ENCODE measurements at regions not wholly inside any gene's neighbourhood (a gene's known extent, or its start where the extent isn't known, plus 50 kb on each side); places are given as distances from the start of the nearest gene placed in this dataset.

DNA sequence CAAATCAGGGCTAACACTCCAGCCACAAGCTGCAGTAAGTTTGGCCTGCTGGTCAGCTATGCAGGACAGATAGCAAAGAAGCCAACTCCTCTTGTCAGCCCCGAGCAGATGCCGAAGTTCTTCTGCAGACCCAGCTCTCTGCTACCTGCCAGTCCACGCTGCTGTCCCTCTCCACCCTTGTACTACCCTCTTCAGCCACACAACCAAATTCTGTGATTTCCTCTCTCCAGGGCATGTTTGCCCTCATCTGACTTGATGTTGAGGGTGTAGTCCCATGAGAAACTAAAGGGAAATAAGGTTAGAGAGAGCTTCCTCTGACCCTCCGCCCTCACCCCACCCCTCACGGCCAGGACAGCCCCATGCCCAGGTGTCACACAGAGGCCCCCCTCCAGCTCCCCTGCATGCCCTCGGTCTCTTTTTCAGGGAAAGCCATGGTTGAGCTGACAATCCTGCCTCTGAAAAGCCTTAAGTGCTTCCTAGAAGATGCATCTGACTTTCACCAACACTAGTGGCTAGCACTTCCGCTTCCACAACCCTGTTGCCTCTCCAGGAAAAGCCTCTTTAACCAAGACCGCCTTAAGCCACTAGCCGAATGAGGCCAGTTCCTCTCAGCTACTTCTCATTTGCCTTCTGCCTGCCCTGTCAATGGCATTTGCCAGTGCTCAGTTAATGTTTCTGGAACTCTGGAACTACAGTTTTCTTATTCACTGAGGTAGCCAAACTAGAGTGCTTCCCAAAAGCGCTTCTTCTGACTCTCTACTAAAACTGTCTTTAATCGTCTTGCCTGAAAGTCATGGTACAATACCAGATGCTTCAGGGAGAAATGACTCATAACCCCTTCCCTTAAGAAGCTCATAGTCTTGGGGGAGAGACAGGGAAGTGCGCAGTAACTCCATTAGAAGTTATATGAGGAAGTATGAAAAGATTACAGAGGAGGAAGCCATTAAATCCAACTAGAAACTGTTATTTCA lies 300.4 kb upstream of the STT3B start (continued):
- TF ChIP-seq, protein P1, sequence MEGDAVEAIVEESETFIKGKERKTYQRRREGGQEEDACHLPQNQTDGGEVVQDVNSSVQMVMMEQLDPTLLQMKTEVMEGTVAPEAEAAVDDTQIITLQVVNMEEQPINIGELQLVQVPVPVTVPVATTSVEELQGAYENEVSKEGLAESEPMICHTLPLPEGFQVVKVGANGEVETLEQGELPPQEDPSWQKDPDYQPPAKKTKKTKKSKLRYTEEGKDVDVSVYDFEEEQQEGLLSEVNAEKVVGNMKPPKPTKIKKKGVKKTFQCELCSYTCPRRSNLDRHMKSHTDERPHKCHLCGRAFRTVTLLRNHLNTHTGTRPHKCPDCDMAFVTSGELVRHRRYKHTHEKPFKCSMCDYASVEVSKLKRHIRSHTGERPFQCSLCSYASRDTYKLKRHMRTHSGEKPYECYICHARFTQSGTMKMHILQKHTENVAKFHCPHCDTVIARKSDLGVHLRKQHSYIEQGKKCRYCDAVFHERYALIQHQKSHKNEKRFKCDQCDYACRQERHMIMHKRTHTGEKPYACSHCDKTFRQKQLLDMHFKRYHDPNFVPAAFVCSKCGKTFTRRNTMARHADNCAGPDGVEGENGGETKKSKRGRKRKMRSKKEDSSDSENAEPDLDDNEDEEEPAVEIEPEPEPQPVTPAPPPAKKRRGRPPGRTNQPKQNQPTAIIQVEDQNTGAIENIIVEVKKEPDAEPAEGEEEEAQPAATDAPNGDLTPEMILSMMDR (conservative IDR thresholded peaks at IDR 0.05; ENCODE audit: low read depth in 2 of 2) = no peak
- TF ChIP-seq NANOG (IDR thresholded peaks at IDR 0.05; ENCODE audit: borderline replicate concordance) = no peak
- TF ChIP-seq, protein P2, sequence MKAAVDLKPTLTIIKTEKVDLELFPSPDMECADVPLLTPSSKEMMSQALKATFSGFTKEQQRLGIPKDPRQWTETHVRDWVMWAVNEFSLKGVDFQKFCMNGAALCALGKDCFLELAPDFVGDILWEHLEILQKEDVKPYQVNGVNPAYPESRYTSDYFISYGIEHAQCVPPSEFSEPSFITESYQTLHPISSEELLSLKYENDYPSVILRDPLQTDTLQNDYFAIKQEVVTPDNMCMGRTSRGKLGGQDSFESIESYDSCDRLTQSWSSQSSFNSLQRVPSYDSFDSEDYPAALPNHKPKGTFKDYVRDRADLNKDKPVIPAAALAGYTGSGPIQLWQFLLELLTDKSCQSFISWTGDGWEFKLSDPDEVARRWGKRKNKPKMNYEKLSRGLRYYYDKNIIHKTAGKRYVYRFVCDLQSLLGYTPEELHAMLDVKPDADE (IDR thresholded peaks at IDR 0.05) = no peak

DNA sequence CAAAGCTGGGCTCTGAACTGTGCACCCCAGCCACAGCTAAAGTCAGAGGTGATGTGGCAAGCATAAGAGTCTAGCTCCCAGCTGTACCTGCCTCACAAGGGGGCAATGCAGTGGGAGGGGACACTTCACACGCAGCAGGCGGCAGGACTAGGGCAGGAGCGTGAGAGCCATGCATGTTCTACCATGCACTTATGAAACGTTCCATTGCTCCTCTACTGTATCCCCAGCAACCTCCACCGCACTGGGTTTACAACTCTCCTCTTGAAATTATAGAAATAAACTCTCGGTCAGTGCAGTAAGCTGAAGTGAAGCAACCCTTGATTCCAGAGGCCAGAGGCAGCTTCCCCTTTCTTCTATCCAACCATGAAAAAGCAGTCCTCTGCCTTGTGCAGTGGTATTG lies 298.6 kb upstream of the STT3B start:
- Histone ChIP-seq H3K79me2 (replicated peaks; ENCODE audit: insufficient read depth) (no peaks in the 10 kb centered on the region), H3K4me3 (no peak overlapping the region), H2AFZ (no peak overlapping the region), H3K9me2 (ENCODE audit: insufficient read depth) (no peaks in the 10 kb centered on the region), H3K27me3 (ENCODE audit: insufficient read depth) (no peaks in the 10 kb centered on the region), H3K36me3 (ENCODE audit: insufficient read depth) (no peaks in the 10 kb centered on the region), H3K27ac (ENCODE audit: low read depth) (no peak overlapping the region), H3K4me2 (no peak overlapping the region), H3K4me1 (ENCODE audit: insufficient read depth) (no peaks in the 10 kb centered on the region), H3F3A (replicated peaks; ENCODE audit: low read depth) (no peaks in the 10 kb centered on the region), H4K20me1 (replicated peaks; ENCODE audit: insufficient read depth) (no peaks in the 10 kb centered on the region)
- Mint-ChIP-seq H3K36me3 (ENCODE audit: low read depth) (no peaks in the 10 kb centered on the region), H3K9me3 (no peaks in the 10 kb centered on the region), H3K27ac (no peak overlapping the region), H3K4me1 (peaks cover 10% of the 10 kb centered on the region; the same call in 2 of the 3 replicates), H3K4me3 (no peak overlapping the region), H3K27me3 (ENCODE audit: insufficient read depth, low read depth, poor library complexity) (no peaks in the 10 kb centered on the region)
- DNase-seq (ENCODE audit: low spot score) (no peak), ATAC-seq (no peak)
- TF ChIP-seq ZNF114 (CRISPR knock-in tag; IDR thresholded peaks at IDR 0.05) (no peak), JUNB (IDR thresholded peaks at IDR 0.05; ENCODE audit: unreplicated experiment) (no peak), POLR2AphosphoS5 (IDR thresholded peaks at IDR 0.05; ENCODE audit: low read depth) (no peak)

DNA sequence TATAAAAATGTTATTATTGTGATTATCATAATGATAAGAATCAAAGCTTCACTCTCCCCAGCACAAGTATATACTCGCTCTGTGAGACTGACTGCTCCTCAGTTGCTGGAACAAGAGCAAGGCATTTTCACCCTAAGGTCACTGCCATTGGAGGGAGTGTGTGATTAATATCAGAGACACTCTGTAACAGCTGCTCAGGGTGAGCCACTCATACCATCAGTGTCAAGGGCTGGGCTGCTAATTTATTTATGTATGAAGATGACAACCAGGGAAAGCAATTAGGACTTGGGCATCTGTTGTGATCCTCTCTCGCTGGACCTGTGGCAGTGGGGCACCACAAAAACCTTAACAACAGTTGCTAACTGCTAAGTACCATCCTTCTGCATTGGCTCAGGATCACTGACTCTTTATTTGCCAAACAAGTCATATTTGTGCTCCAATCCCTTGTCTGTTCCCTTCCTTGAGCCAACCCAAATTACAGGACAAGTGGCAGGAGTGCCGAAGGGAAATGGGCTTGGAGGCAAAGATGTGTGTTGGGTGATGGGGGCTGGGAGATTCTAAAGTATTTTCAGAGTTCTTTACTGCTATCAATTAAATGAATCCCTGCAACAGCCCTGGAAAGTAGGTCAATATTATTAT lies 297.5 kb upstream of the STT3B start:
- H3K27ac Mint-ChIP-seq = no peak overlapping the region
- H2AFZ ChIP-seq = no peak overlapping the region
- H3K27ac ChIP-seq (ENCODE audit: low read depth) = no peak overlapping the region
- no peaks in the 10 kb centered on the region for H3K9me3 Mint-ChIP-seq
- no peak for DNase-seq (ENCODE audit: low spot score)
- H3K27me3 Mint-ChIP-seq (ENCODE audit: insufficient read depth, low read depth, poor library complexity) = no peaks in the 10 kb centered on the region
- H3K36me3 Mint-ChIP-seq (ENCODE audit: low read depth) = no peaks in the 10 kb centered on the region
- H3K4me1 ChIP-seq (ENCODE audit: insufficient read depth) = no peaks in the 10 kb centered on the region
- H3K79me2 ChIP-seq (replicated peaks; ENCODE audit: insufficient read depth) = no peaks in the 10 kb centered on the region
- H3F3A ChIP-seq (replicated peaks; ENCODE audit: low read depth) = no peaks in the 10 kb centered on the region
- H3K4me2 ChIP-seq = no peak overlapping the region
- no peaks in the 10 kb centered on the region for H3K27me3 ChIP-seq (ENCODE audit: insufficient read depth)
- no peak overlapping the region for H3K4me3 Mint-ChIP-seq
- TF ChIP-seq JUNB (IDR thresholded peaks at IDR 0.05; ENCODE audit: unreplicated experiment) = no peak
- no peaks in the 10 kb centered on the region for H4K20me1 ChIP-seq (replicated peaks; ENCODE audit: insufficient read depth)
- no peaks in the 10 kb centered on the region for H3K9me2 ChIP-seq (ENCODE audit: insufficient read depth)
- H3K4me3 ChIP-seq = no peak overlapping the region
- no peaks in the 10 kb centered on the region for H3K36me3 ChIP-seq (ENCODE audit: insufficient read depth)
- no peak for ATAC-seq
- peaks cover 10% of the 10 kb centered on the region; the same call in 2 of the 3 replicates for H3K4me1 Mint-ChIP-seq
